Naive thymus-derived CD4-positive, alpha-beta T cell (primary cell): ENCODE measurements at regions not wholly inside any gene's neighbourhood (a gene's known extent, or its start where the extent isn't known, plus 50 kb on each side); places are given as distances from the start of the nearest gene placed in this dataset.
A peak's percentile ranks its signal among the peaks of the same experiment; 100 is the strongest.

Source experiments
- ATAC-seq: fragments of 150-1000 bp; cut with Tn5 transposase; 2 replicates; pipeline ENCODE4 v1.10.0; 2021; ENCODE audit warnings: mild to moderate bottlenecking, moderate library complexity
- CTCF ChIA-PET: fragments of 350-600 bp; sonication (Branson Sonifier 250); formaldehyde crosslinking; loops from one replicate; lab custom pipeline; 2021; ENCODE audit warnings: antibody characterized with exemption; lab: Charles Lee
- POLR2A ChIA-PET: fragments of 350-600 bp; sonication (Branson Sonifier 250); formaldehyde crosslinking; loops from one replicate; lab custom pipeline; 2021; ENCODE audit warnings: antibody characterized with exemption, inconsistent platforms; lab: Charles Lee
- DNase-seq, 9 donors: peaks; one replicate each; pipeline versions ENCODE4 v3.0.0 to v3.0.0-alpha.2; 2020 to 2022; ENCODE audit warnings: mixed read lengths in 1 of 9
- H3K27ac ChIP-seq: one replicate; pipeline ENCODE4 v1.7.0; 2013; ENCODE audit warnings: mild to moderate bottlenecking, low read depth, low read length, moderate library complexity
- H3K27me3 ChIP-seq, 2 donors: one replicate each; pipeline ENCODE4 v1.7.0; 2013; ENCODE audit warnings: low read length in 2 of 2, mild to moderate bottlenecking in 2 of 2, moderate library complexity in 2 of 2; ENCODE audit not compliant: control insufficient read depth in 2 of 2, insufficient read depth in 2 of 2
- H3K36me3 ChIP-seq, 3 experiments: 1 replicate in 2 of 3; 2 replicates in 1 of 3; pipeline ENCODE4 v1.7.0; 2013; ENCODE audit warnings: low read length in 3 of 3, mild to moderate bottlenecking in 3 of 3, moderate library complexity in 1 of 3; ENCODE audit not compliant: insufficient read depth in 3 of 3, control insufficient read depth in 2 of 3
- H3K4me1 ChIP-seq, 2 donors: one replicate each; pipeline ENCODE4 v1.7.0; 2013; ENCODE audit warnings: low read length in 2 of 2, mild to moderate bottlenecking in 2 of 2, moderate library complexity in 1 of 2; ENCODE audit not compliant: control insufficient read depth in 2 of 2, insufficient read depth in 2 of 2
- H3K4me3 ChIP-seq: 2 replicates; pipeline ENCODE4 v1.7.0; 2013; ENCODE audit warnings: mild to moderate bottlenecking, low read length
- H3K9me3 ChIP-seq, 3 experiments: 1 replicate in 2 of 3; 2 replicates in 1 of 3; pipeline ENCODE4 v1.7.0; 2013; ENCODE audit warnings: low read length in 3 of 3; ENCODE audit not compliant: control insufficient read depth in 2 of 3
- H3K27ac Mint-ChIP-seq, 9 donors: one replicate each; pipeline ENCODE4 v1.8.0; 2020 to 2022; ENCODE audit warnings: mixed read lengths in 9 of 9, mild to moderate bottlenecking in 8 of 9, moderate library complexity in 5 of 9, inconsistent platforms in 2 of 9
- H3K27me3 Mint-ChIP-seq, 5 donors: one replicate each; pipeline ENCODE4 v1.8.0; 2021 to 2022; ENCODE audit warnings: mixed read lengths in 5 of 5, mild to moderate bottlenecking in 1 of 5
- H3K36me3 Mint-ChIP-seq, 5 donors: one replicate each; pipeline ENCODE4 v1.8.0; 2020 to 2022; ENCODE audit warnings: mixed read lengths in 5 of 5, mild to moderate bottlenecking in 3 of 5, inconsistent platforms in 1 of 5
- H3K4me1 Mint-ChIP-seq, 7 donors: one replicate each; pipeline ENCODE4 v1.8.0; 2020 to 2022; ENCODE audit warnings: mixed read lengths in 7 of 7, mild to moderate bottlenecking in 3 of 7, inconsistent platforms in 1 of 7
- H3K4me3 Mint-ChIP-seq, 10 donors: one replicate each; pipeline ENCODE4 v1.8.0; 2020 to 2022; ENCODE audit warnings: mild to moderate bottlenecking in 10 of 10, mixed read lengths in 10 of 10, moderate library complexity in 6 of 10, inconsistent platforms in 2 of 10
- H3K9me3 Mint-ChIP-seq, 11 donors: one replicate each; pipeline ENCODE4 v1.8.0; 2020 to 2022; ENCODE audit warnings: mixed read lengths in 11 of 11, mild to moderate bottlenecking in 4 of 11, inconsistent platforms in 1 of 11, moderate library complexity in 1 of 11
- intact Hi-C, 2 donors: fragments of 100-400 bp; cut with micrococcal nuclease; formaldehyde crosslinking; loops; one replicate each; pipeline ENCODE4 v1.15.1; 2023

- POLR2A ChIA-PET, result no interaction called here
Observed at GRCh38 chr16:86405319-86405718, 105.0 kb upstream of the FOXF1 start.

GRCh38 chr16:86406056-86406455, 104.3 kb upstream of the FOXF1 start:
- H3K4me3 Mint-ChIP-seq, result no peak overlapping the region

More at GRCh38 chr16:86405319-86405718, 105.0 kb upstream of the FOXF1 start:
- Histone ChIP-seq H3K4me3 (no peak overlapping the region), H3K9me3 (no peaks in the 10 kb centered on the region), H3K27me3 (no peaks in the 10 kb centered on the region), H3K27ac (no peak overlapping the region), H3K36me3 (no peaks in the 10 kb centered on the region), H3K4me1 (no peaks in the 10 kb centered on the region)
- ATAC-seq (no peak), DNase-seq (no peak)
- Mint-ChIP-seq H3K9me3 (peaks cover 0 to 3% (median 0%) of the 10 kb centered on the region in 11 donors), H3K36me3 (no peaks in the 10 kb centered on the region), H3K27ac (no peak overlapping the region), H3K4me3 (no peak overlapping the region), H3K27me3 (peaks cover 0 to 36% (median 12%) of the 10 kb centered on the region in 5 donors), H3K4me1 (no peaks in the 10 kb centered on the region)
- intact Hi-C loops, result no loop called here
- CTCF ChIA-PET, result no interaction called here

GRCh38 chr16:86408685-86409084, 101.6 kb upstream of the FOXF1 start:
- H3K9me3 Mint-ChIP-seq, result peaks cover 0 to 34% (median 6%) of the 10 kb centered on the region in 11 donors
- ChIA-PET CTCF (no interaction called here), POLR2A (no interaction called here)
- H3K4me3 Mint-ChIP-seq, result no peak overlapping the region
- Histone ChIP-seq H3K27me3 (no peaks in the 10 kb centered on the region), H3K4me1 (no peaks in the 10 kb centered on the region), H3K27ac (no peak overlapping the region), H3K36me3 (no peaks in the 10 kb centered on the region), H3K4me3 (no peak overlapping the region), H3K9me3 (no peaks in the 10 kb centered on the region)
- peaks cover 0 to 36% (median 12%) of the 10 kb centered on the region in 5 donors for H3K27me3 Mint-ChIP-seq
- H3K36me3 Mint-ChIP-seq, result peaks cover 0 to 4% (median 0%) of the 10 kb centered on the region in 5 donors
- ATAC-seq, result no peak
- intact Hi-C loops, result no loop called here
- H3K4me1 Mint-ChIP-seq, result no peaks in the 10 kb centered on the region
- DNase-seq, result no peak
- H3K27ac Mint-ChIP-seq, result no peak overlapping the region

More at GRCh38 chr16:86406056-86406455, 104.3 kb upstream of the FOXF1 start:
- no peak for DNase-seq
- no peaks in the 10 kb centered on the region for H3K4me1 Mint-ChIP-seq
- Histone ChIP-seq H3K9me3 (no peaks in the 10 kb centered on the region), H3K4me3 (no peak overlapping the region), H3K27me3 (no peaks in the 10 kb centered on the region), H3K27ac (no peak overlapping the region), H3K36me3 (no peaks in the 10 kb centered on the region), H3K4me1 (no peaks in the 10 kb centered on the region)
- H3K27ac Mint-ChIP-seq, result no peak overlapping the region
- ChIA-PET CTCF (no interaction called here), POLR2A (no interaction called here)
- H3K27me3 Mint-ChIP-seq, result peaks cover 0 to 38% (median 12%) of the 10 kb centered on the region in 5 donors
- intact Hi-C loops, result no loop called here
- no peaks in the 10 kb centered on the region for H3K36me3 Mint-ChIP-seq
- no peak for ATAC-seq
- H3K9me3 Mint-ChIP-seq, result peaks cover 0 to 10% (median 0%) of the 10 kb centered on the region in 11 donors

DNA sequence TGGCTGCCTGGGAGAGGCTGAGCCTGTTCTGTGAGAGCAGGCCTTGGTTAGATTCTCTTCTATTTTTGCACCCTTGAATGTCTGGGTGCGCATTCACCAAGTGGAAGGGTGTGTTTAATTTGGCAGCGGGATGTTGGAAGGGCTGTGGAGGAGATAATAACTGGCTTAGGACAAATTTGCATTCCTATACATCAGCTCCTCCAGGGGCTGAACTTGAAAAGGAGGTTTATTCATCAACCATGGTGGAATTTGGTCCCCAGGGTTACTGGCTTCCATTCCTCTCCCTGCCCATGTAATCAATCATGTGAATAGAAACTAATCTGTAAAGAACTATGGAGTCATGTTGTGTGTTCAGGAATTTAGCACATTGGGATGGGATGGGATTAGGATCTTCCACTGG, 100.2 kb upstream of the FOXF1 start:
- H3K4me1 Mint-ChIP-seq, result peaks cover 0 to 3% (median 0%) of the 10 kb centered on the region in 7 donors
- ChIA-PET CTCF (no interaction called here), POLR2A (no interaction called here)
- DNase-seq (no peak), ATAC-seq (no peak)
- Histone ChIP-seq H3K27me3 (no peaks in the 10 kb centered on the region), H3K9me3 (no peaks in the 10 kb centered on the region), H3K4me1 (no peaks in the 10 kb centered on the region), H3K27ac (no peak overlapping the region), H3K36me3 (no peaks in the 10 kb centered on the region), H3K4me3 (no peak overlapping the region)
- no peak overlapping the region for H3K27ac Mint-ChIP-seq
- H3K9me3 Mint-ChIP-seq, result peaks cover 0 to 34% (median 8%) of the 10 kb centered on the region in 11 donors
- H3K27me3 Mint-ChIP-seq, result peaks cover 0 to 32% (median 10%) of the 10 kb centered on the region in 5 donors
- no peak overlapping the region for H3K4me3 Mint-ChIP-seq
- intact Hi-C loops, result no loop called here
- peaks cover 0 to 4% (median 0%) of the 10 kb centered on the region in 5 donors for H3K36me3 Mint-ChIP-seq

GRCh38 chr16:86410529-86410928, 99.8 kb upstream of the FOXF1 start:
- Histone ChIP-seq H3K27ac (no peak overlapping the region), H3K4me1 (no peaks in the 10 kb centered on the region), H3K9me3 (no peaks in the 10 kb centered on the region), H3K4me3 (no peak overlapping the region), H3K27me3 (no peaks in the 10 kb centered on the region), H3K36me3 (no peaks in the 10 kb centered on the region)
- H3K4me3 Mint-ChIP-seq, result no peak overlapping the region
- DNase-seq (no peak), ATAC-seq (no peak)
- ChIA-PET POLR2A (no interaction called here), CTCF (no interaction called here)
- intact Hi-C loops, result no loop called here
- peaks cover 0 to 34% (median 8%) of the 10 kb centered on the region in 11 donors for H3K9me3 Mint-ChIP-seq
- H3K36me3 Mint-ChIP-seq, result peaks cover 0 to 4% (median 0%) of the 10 kb centered on the region in 5 donors
- H3K4me1 Mint-ChIP-seq, result peaks cover 0 to 5% (median 0%) of the 10 kb centered on the region in 7 donors
- H3K27ac Mint-ChIP-seq, result no peak overlapping the region
- peaks cover 0 to 28% (median 9%) of the 10 kb centered on the region in 5 donors for H3K27me3 Mint-ChIP-seq

DNA sequence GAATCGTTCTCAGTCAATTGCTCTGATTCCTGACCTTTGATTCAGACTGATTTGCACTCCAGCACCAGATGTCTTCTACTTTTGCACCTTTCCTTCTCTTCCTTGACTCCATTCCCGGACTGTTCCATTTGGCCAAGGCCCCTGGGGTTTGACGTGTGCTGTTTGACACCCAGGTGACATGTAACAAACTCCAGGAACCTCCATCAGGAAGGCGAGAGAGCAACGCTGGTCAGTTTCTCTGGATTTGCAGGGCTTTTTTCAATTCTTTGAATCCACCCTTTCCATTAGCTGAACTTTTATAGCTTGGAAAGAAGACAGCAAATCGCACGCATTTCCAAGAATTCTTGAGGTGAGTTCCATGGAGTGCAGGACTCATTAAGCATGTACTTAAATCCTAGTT, 98.4 kb upstream of the FOXF1 start:
- no peak overlapping the region for H3K4me3 ChIP-seq
- Mint-ChIP-seq H3K27ac (no peak overlapping the region), H3K36me3 (peaks cover 0 to 4% (median 0%) of the 10 kb centered on the region in 5 donors), H3K4me1 (peaks cover 0 to 5% (median 0%) of the 10 kb centered on the region in 7 donors), H3K4me3 (no peak overlapping the region), H3K9me3 (peaks cover 0 to 34% (median 7%) of the 10 kb centered on the region in 11 donors), H3K27me3 (peaks cover 0 to 29% (median 10%) of the 10 kb centered on the region in 5 donors)
- ChIA-PET POLR2A (no interaction called here), CTCF (no interaction called here)
- no peak overlapping the region for H3K27ac ChIP-seq
- no peaks in the 10 kb centered on the region for H3K36me3 ChIP-seq
- no peaks in the 10 kb centered on the region for H3K4me1 ChIP-seq
- no peaks in the 10 kb centered on the region for H3K9me3 ChIP-seq
- intact Hi-C loops, result no loop called here
- no peaks in the 10 kb centered on the region for H3K27me3 ChIP-seq
- DNase-seq (no peak), ATAC-seq (no peak)

DNA sequence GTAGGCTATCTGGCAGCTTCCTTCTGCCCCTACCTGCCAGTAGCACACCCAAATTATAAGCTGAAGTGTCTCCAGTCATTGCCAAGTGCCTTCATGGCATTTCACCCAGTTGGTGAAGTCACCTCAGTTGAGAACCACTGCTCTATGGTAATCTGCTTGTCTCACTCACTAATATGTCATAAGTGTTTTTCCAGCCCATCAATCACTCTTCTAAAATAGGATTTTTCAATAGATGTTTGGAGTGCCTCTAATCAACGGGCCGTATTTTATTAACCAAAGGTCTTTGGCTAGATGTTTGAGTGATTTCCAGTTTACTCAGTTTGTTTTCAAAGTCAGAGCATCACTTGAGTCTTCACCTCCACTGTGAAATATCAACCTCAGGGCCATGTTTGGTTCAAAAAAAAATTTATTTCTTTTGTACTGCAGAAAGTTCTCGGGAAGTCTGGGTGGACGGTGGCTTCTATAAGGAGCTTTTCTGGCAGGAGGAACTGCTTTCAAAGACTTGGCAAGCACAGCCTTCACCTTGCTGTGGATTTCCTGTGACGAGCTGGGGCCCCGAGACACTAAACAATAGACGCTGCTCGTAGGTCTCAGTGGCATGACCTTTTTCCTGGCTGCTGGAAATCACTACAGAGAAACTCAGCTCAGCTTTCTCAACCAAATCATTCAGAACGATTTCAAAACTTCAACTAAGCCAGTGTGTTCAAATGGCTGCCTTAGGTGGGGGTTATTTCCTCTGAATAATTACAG, 95.2 kb upstream of the FOXF1 start:
- H3K27me3 Mint-ChIP-seq, result peaks cover 0 to 24% (median 5%) of the 10 kb centered on the region in 5 donors
- no peak overlapping the region for H3K4me3 Mint-ChIP-seq
- Histone ChIP-seq H3K36me3 (no peaks in the 10 kb centered on the region), H3K9me3 (no peaks in the 10 kb centered on the region), H3K4me3 (no peak overlapping the region), H3K27me3 (no peaks in the 10 kb centered on the region), H3K4me1 (no peaks in the 10 kb centered on the region), H3K27ac (no peak overlapping the region)
- intact Hi-C loops, result no loop called here
- peak overlapping the region in 1 of 9 donors; percentile 41 for H3K27ac Mint-ChIP-seq
- CTCF ChIA-PET, result no interaction called here
- POLR2A ChIA-PET, result no interaction called here
- H3K9me3 Mint-ChIP-seq, result peaks cover 0 to 34% (median 8%) of the 10 kb centered on the region in 11 donors
- ATAC-seq (no peak), DNase-seq (no peak)
- H3K36me3 Mint-ChIP-seq, result peaks cover 0 to 4% (median 0%) of the 10 kb centered on the region in 5 donors
- peaks cover 0 to 5% (median 0%) of the 10 kb centered on the region in 7 donors for H3K4me1 Mint-ChIP-seq
